Pons (tissue), 1 donor: ENCODE measurements at regions not wholly inside any gene's neighbourhood (a gene's known extent, or its start where the extent isn't known, plus 50 kb on each side); places are given as distances from the start of the nearest gene placed in this dataset.
"Not testable (repeated sequence)": the region's sequence is repeated elsewhere in the genome, so short reads cannot be mapped to it uniquely, and the experiment has no call there.

Experiments used
- DNase-seq: peaks from one replicate; pipeline ENCODE4 v3.0.0-alpha.2; 2016; ENCODE audit warnings: low spot score

GRCh38 chr14:106006043-106006442, 479.7 kb downstream of the TMEM121 start:
- not testable (repeated sequence) for DNase-seq

GRCh38 chr14:106006716-106007115, 480.3 kb downstream of the TMEM121 start:
- DNase-seq, result not testable (repeated sequence)

- no peak for DNase-seq
Measured at GRCh38 chr14:106010783-106011182, 484.4 kb downstream of the TMEM121 start.

DNA sequence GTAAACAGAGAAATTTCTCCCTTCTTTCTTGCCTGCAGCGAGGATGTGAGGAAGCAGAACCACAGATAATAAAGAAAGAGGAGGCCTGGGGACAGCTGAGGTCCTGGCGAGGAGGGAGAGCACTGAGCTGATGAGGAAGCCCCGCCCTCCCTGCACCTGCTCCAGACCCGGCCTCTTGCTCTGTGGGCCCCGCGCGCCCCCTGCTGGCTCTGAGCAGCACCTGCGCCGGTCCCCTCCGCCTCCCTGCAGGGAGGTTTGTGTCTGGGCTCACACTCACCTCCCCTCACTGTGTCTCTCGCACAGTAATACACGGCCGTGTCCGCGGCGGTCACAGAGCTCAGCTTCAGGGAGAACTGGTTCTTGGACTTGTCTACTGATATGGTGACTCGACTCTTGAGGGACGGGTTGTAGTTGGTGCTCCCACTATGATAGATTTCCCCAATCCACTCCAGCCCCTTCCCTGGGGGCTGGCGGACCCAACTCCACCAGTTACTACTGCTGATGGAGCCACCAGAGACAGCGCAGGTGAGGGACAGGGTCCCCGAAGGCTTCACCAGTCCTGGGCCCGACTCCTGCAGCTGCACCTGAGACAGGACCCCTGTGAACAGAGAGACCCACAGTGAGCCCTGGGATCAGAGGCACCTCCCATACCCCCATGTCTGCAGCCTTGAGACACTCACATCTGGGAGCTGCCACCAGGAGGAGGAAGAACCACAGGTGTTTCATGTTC, 485.4 kb downstream of the TMEM121 start:
- DNase-seq, result not testable (repeated sequence)

DNA sequence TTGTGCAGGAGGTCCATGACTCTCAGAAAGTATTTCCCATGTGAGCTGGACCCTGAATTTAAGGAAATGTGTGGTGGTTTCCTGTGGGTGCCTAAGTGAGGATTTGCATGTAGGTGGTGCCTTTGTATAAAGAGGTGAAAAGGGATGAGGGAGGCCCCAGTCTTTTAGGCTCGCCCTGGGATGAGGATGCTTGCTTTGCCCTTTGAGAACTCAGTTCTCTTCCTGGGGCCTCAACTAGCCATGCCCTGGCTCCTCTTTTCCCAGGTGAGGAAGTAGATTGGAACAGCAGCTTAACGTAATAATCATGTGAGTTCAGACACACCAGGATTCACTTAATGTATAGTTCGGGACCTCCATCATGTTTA, 486.0 kb downstream of the TMEM121 start:
- DNase-seq, result not testable (repeated sequence)

DNA sequence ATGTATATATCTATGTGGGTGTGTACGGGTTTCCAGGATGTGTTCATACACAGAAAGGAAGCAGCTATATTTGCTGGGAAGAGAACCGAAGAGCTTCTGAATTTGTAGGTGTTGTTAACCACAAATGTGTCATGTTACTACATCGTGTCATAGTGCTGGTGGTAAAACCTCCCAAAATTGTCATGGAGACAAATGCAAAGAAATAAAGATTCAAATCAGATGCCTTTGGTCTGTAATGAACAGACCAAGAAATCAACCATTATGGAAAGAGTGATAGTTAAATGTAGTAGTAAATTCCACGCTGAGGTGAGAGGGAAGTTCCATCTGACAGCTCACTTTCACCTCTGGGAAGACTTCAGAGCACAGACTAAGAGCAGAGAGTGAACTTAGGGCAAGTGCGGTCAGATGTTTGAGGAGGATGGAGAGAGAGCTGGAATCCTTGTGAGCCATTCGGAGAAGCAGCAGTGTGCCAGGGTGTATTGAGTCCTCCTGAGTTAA, 487.5 kb downstream of the TMEM121 start:
- DNase-seq, result no peak

DNA sequence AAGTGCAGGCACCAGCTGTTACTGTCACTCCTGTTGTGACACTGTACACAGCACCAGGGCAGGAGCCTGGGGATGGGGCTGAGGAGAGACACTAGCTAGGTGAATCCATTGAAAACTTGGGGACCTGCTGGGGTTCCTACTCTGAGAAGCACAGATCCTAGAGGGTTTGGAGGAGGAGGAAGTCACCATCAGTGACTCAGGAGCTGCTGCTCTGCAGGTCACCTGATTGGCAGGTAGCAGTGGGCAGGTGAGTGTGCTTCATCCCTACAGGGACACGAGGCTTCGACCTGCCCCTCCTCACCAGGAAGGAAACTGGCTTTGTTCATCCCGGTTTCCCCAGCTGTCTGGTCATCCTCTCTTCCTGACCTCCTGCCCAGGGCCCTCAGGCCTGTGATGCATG, 491.6 kb downstream of the TMEM121 start:
- not testable (repeated sequence) for DNase-seq

DNA sequence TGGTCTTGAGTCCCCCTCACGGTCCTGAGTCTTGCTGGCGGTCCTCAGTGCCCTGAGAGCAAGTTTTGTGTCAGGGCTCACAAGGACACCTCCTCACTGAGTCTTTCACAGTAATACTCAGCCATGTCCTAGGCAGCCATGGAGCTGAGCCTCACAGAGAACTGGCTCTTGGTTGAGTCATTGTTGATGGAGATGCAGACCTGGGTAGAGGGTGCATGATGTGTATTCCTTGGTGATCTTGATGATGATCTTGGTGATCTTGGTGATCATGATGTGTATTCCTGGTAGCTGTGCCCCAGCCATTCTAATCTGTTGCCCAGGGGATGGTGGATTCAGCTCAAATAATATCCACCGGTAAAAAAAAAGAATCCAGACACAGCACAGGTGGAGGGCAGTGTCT, 495.4 kb downstream of the TMEM121 start:
- DNase-seq, result no peak

GRCh38 chr14:106022648-106023047, 496.3 kb downstream of the TMEM121 start:
- DNase-seq, result not testable (repeated sequence)

GRCh38 chr14:106023411-106023810, 497.0 kb downstream of the TMEM121 start:
- no peak for DNase-seq

DNA sequence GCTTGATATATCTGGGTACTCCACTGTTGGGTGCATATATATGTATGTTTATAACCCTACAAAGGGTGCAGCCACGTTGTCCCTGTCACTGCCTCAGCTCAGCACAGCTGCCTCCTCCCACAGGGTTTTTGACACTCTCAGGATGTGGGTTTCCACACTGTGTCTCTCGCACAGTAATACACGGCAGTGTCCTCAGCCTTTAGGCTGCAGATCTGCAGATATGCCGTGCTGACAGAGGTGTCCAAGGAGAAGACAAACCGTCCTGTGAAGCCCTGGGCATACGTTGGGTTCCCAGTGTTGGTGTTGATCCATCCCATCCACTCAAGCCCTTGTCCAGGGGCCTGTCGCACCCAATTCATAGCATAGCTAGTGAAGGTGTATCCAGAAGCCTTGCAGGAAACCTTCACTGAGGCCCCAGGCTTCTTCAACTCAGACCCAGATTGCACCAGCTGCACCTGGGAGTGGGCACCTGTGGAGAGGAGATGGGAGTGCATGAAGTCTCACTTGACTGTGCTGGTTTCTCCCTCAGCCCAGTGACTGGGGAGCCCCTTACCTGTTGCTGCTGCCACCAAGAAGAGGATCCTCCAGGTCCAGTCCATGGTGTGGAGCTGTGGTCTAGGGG, 498.7 kb downstream of the TMEM121 start:
- no peak for DNase-seq

- no peak for DNase-seq
Measured at GRCh38 chr14:106026026-106026425, 499.6 kb downstream of the TMEM121 start.

DNA sequence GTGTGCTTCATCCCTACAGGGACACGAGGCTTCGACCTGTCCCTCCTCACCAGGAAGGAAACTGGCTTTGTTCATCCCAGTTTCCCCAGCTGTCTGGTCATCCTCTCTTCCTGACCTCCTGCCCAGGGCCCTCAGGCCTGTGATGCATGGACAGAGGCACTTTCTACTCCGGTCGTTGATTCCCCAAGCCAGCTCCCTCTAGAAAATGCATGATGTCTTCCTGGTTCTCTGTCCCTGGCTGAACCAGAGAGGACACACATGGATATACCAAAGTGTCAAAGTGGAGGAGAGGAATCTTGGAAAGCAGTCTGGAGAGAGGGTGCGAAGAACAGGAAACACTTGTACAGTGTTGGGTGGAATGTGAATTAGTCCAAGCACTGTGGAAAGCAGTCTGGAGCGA, 501.4 kb downstream of the TMEM121 start:
- not testable (repeated sequence) for DNase-seq

- no peak for DNase-seq
Measured at GRCh38 chr14:106029959-106030358, 503.6 kb downstream of the TMEM121 start.

DNA sequence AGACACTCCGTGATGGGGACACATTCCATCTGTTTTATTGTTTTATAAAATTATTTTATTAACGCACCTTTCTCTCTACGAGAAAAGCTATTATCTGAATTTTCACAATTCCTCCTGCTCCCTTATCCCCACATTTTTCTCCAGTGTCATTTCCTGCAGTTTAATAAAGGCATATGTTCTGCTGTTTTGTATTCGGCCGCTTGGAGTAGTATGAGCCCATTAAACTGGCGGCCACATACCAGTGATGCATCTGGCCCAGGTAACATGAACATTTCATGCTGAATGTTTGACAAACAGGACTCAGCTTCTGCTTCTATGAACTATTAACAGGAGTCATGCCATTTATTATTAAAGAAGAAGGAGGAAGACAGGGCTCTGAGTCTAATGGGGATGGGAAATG, 511.0 kb downstream of the TMEM121 start:
- DNase-seq, result no peak

GRCh38 chr14:106038263-106038662, 511.9 kb downstream of the TMEM121 start:
- no peak for DNase-seq

DNA sequence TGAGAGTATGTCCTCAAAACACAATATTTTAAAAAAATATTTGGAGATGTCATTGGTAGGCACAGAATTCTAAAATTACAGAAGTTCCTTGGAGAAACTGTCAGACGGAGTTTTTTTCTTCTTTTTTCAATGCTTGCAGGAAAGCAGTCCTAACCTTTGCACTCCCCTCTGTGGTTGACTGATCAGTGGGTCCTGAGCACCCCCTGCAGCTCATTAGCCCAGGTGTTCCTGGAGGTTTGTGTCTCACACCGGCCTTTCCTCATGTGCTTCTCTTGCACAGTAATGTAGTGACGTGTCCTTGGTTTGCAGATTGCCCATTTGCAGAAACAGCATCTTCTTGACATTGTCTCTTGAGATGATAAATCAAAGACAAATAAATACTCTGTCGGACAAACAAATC, 513.0 kb downstream of the TMEM121 start:
- DNase-seq, result no peak

- no peak for DNase-seq
Measured at GRCh38 chr14:106044515-106044914, 518.1 kb downstream of the TMEM121 start.

GRCh38 chr14:106044949-106045596, 518.7 kb downstream of the TMEM121 start:
- DNase-seq, result no peak

DNA sequence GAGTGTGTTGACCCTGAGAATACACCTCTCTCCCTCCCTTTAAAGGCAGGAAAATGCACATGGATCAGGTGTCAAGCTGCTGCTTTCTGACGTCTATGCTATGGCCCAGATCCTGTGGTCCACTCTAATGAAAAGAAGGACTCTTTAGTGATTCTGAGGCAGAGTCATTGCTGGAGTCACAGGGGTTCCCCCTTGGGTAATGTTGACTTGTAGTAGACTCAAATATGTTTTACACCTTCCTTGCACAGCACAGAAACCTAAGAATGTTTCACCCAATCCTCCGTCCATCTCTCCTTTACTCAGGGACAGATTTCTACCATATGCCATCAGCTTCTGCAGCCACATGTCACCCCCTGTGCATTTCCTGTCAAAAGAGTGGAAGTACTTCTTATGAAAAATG, 525.4 kb downstream of the TMEM121 start:
- no peak for DNase-seq

DNA sequence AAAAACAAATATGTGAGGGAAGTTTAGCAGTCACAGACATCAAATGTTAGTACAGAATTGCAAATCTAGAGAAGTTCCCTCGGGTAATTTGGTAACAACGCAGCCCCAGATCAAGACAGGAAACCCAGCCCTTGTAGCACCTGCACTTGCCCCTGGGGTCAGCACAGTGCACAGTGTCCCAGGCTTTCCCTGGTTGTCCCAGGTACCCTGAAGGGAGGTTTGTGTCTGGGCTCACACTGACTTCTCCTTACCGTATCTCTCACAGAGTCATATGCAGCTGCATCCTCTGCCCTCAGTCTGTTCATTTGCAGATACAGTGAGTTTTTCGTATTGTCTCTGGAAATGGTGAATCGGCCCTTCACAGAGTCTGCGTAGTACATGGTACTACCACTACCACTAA, 528.9 kb downstream of the TMEM121 start:
- DNase-seq, result no peak

- no peak for DNase-seq
Measured at GRCh38 chr14:106058342-106058741, 532.0 kb downstream of the TMEM121 start.
